IMR-90 (cell line): ENCODE measurements at regions not wholly inside any gene's neighbourhood (a gene's known extent, or its start where the extent isn't known, plus 50 kb on each side); places are given as distances from the start of the nearest gene placed in this dataset.

Experiments used
- ATAC-seq: fragments of 200-7000 bp; cut with Tn5 transposase; 2 replicates; pipeline ENCODE4 v1.9.1; 2020; ENCODE audit warnings: low read depth, mild to moderate bottlenecking, moderate library complexity
- BruUV-seq: library from RNA; stranded (reverse); fragments of 400-500 nt; replicated peaks from 2 replicates; lab custom pipeline; 2021; lab: Mats Ljungman, UMichigan
- CTCF ChIA-PET: fragments of 300-600 bp; formaldehyde crosslinking; extraction: SDS; loops from one replicate; lab custom pipeline; 2021; ENCODE audit warnings: antibody characterized with exemption; lab: Yijun Ruan, JAX
- POLR2A ChIA-PET: fragments of 300-600 bp; sonication (Branson Sonifier 250); formaldehyde crosslinking; loops from one replicate; lab custom pipeline; 2022; ENCODE audit warnings: antibody characterized with exemption; ENCODE audit not compliant: unreplicated experiment; lab: Charles Lee
- DNase-seq: peaks from one replicate; pipeline ENCODE4 v3.0.0; 2013
- H2AFZ ChIP-seq: replicated peaks from 2 replicates; pipeline ENCODE3; 2013; ENCODE audit warnings: low read length, mild to moderate bottlenecking; ENCODE audit not compliant: poor library complexity
- H2AK5ac ChIP-seq: 2 replicates; pipeline ENCODE4 v1.6.1; 2013; ENCODE audit warnings: low read depth, low read length, inconsistent platforms
- H2AK9ac ChIP-seq: replicated peaks from 2 replicates; pipeline ENCODE3; 2013; ENCODE audit warnings: mild to moderate bottlenecking, low read depth, low read length, moderate library complexity; ENCODE audit not compliant: poor library complexity
- H2BK120ac ChIP-seq: 2 replicates; pipeline ENCODE4 v1.6.1; 2013; ENCODE audit warnings: low read depth, low read length, inconsistent platforms
- H2BK15ac ChIP-seq: 3 replicates; pipeline ENCODE4 v1.6.1; 2013; ENCODE audit warnings: low read depth, low read length, inconsistent platforms
- H2BK20ac ChIP-seq: 2 replicates; pipeline ENCODE4 v1.6.1; 2013; ENCODE audit warnings: low read depth, mild to moderate bottlenecking, inconsistent platforms, low read length, moderate library complexity
- H2BK5ac ChIP-seq: 2 replicates; pipeline ENCODE4 v1.6.1; 2013; ENCODE audit warnings: mild to moderate bottlenecking, low read depth, low read length, inconsistent platforms; ENCODE audit not compliant: poor library complexity, severe bottlenecking
- H3K14ac ChIP-seq: replicated peaks from 2 replicates; pipeline ENCODE4 v1.6.1; 2013; ENCODE audit warnings: low read depth, low read length, inconsistent platforms
- H3K18ac ChIP-seq: 2 replicates; pipeline ENCODE4 v1.6.1; 2013; ENCODE audit warnings: low read depth, low read length, control low read depth
- H3K23ac ChIP-seq: 2 replicates; pipeline ENCODE4 v1.6.1; 2013; ENCODE audit warnings: low read depth, low read length, inconsistent platforms
- H3K27ac ChIP-seq: 2 replicates; pipeline ENCODE4 v1.5.1; 2013; ENCODE audit warnings: mild to moderate bottlenecking, control low read depth, low read length; ENCODE audit not compliant: insufficient read depth
- H3K27me3 ChIP-seq: 2 replicates; pipeline ENCODE4 v1.6.1; 2013; ENCODE audit warnings: low read length; ENCODE audit not compliant: control insufficient read depth, insufficient read depth
- H3K36me3 ChIP-seq: 2 replicates; pipeline ENCODE4 v1.6.1; 2013; ENCODE audit warnings: low read length, mixed read lengths; ENCODE audit not compliant: control insufficient read depth, insufficient read depth
- H3K4ac ChIP-seq: 2 replicates; pipeline ENCODE4 v1.6.1; 2013; ENCODE audit warnings: low read depth, low read length, inconsistent platforms
- H3K4me1 ChIP-seq: 2 replicates; pipeline ENCODE4 v1.6.1; 2013; ENCODE audit warnings: low read length, mixed read lengths; ENCODE audit not compliant: control insufficient read depth, insufficient read depth
- H3K4me2 ChIP-seq: 2 replicates; pipeline ENCODE4 v1.6.1; 2013; ENCODE audit warnings: low read depth, mild to moderate bottlenecking, control low read depth, low read length, moderate library complexity
- H3K4me3 ChIP-seq: 2 replicates; pipeline ENCODE4 v1.5.1; 2013; ENCODE audit warnings: low read depth, mild to moderate bottlenecking, control low read depth, low read length, moderate library complexity; ENCODE audit not compliant: insufficient read depth
- H3K56ac ChIP-seq: 2 replicates; pipeline ENCODE4 v1.6.1; 2013; ENCODE audit warnings: low read length, inconsistent platforms; ENCODE audit not compliant: insufficient read depth; ENCODE audit errors: extremely low read depth
- H3K79me1 ChIP-seq, 2 experiments: 2 replicates each; pipeline ENCODE4 v1.6.1; 2013; ENCODE audit warnings: low read length in 2 of 2, inconsistent platforms in 1 of 2, low read depth in 1 of 2
- H3K9ac ChIP-seq: 2 replicates; pipeline ENCODE4 v1.6.1; 2013; ENCODE audit warnings: low read depth, low read length, control low read depth
- H3K9me1 ChIP-seq: 2 replicates; pipeline ENCODE4 v1.6.1; 2013; ENCODE audit warnings: low read length, inconsistent platforms; ENCODE audit not compliant: insufficient read depth
- H3K9me3 ChIP-seq: 2 replicates; pipeline ENCODE4 v1.6.1; 2013; ENCODE audit warnings: low read length; ENCODE audit not compliant: control insufficient read depth, insufficient read depth
- H4K20me1 ChIP-seq: 2 replicates; pipeline ENCODE4 v1.6.1; 2013; ENCODE audit warnings: low read length, inconsistent platforms; ENCODE audit not compliant: insufficient read depth
- H4K5ac ChIP-seq: 2 replicates; pipeline ENCODE4 v1.6.1; 2013; ENCODE audit warnings: mild to moderate bottlenecking, low read depth, low read length, control low read depth
- H4K8ac ChIP-seq, 2 experiments: 2 replicates each; pipeline ENCODE4 v1.6.1; 2013; ENCODE audit warnings: low read depth in 2 of 2, low read length in 2 of 2, control low read depth in 1 of 2, inconsistent platforms in 1 of 2
- H4K91ac ChIP-seq: 2 replicates; pipeline ENCODE4 v1.6.1; 2013; ENCODE audit warnings: low read depth, low read length, inconsistent platforms; ENCODE audit not compliant: insufficient read depth
- CEBPB ChIP-seq: IDR thresholded peaks from 2 replicates; pipeline ENCODE4 v1.6.1; 2012; ENCODE audit warnings: low read depth, low read length, improper control_type of control experiment
- CHD1 ChIP-seq: IDR thresholded peaks from 2 replicates; pipeline ENCODE4 v1.6.1; 2012; ENCODE audit warnings: low read depth, low read length, improper control_type of control experiment
- FOS ChIP-seq: fragments of 150-350 bp; IDR thresholded peaks from 2 replicates; pipeline ENCODE4 v1.6.1; 2016; ENCODE audit warnings: low read depth, low read length
- MXI1 ChIP-seq: IDR thresholded peaks from 2 replicates; pipeline ENCODE4 v1.6.1; 2012; ENCODE audit warnings: low read depth, mild to moderate bottlenecking, low read length, moderate library complexity, borderline replicate concordance
- RAD21 ChIP-seq: IDR thresholded peaks from 2 replicates; pipeline ENCODE4 v1.6.1; 2012; ENCODE audit warnings: low read length, improper control_type of control experiment
- RCOR1 ChIP-seq: IDR thresholded peaks from 2 replicates; pipeline ENCODE4 v1.6.1; 2012; ENCODE audit warnings: mild to moderate bottlenecking, low read length, improper control_type of control experiment; ENCODE audit not compliant: insufficient replicate concordance
- WGBS, 2 experiments: methylation state at CpG; one replicate each; pipeline versions ENCODE4 v1.1.5 to v1.1.7; 2013; ENCODE audit warnings: missing lambda C conversion rate in 2 of 2; ENCODE audit not compliant: insufficient read length in 1 of 2; ENCODE audit errors: extremely low coverage in 2 of 2; 5-methylcytosine and 5-hydroxymethylcytosine counted together
- dilution Hi-C: fragments of 300-500 bp; cut with HindIII; formaldehyde crosslinking; loops from one replicate; pipeline ENCODE4 v1.14.3; 2018; ENCODE audit warnings: low sequenced_read_pairs; ENCODE audit not compliant: unreplicated experiment
- in situ Hi-C: fragments of 300-500 bp; cut with MboI; formaldehyde crosslinking; loops from 3 replicates; pipeline ENCODE4 v1.14.3; 2019; ENCODE audit warnings: low sequenced_read_pairs, inconsistent platforms, mixed read lengths
- intact Hi-C: fragments of 100-400 bp; cut with micrococcal nuclease; formaldehyde crosslinking; loops from 2 replicates; pipeline ENCODE4 v1.10.0; 2022

DNA sequence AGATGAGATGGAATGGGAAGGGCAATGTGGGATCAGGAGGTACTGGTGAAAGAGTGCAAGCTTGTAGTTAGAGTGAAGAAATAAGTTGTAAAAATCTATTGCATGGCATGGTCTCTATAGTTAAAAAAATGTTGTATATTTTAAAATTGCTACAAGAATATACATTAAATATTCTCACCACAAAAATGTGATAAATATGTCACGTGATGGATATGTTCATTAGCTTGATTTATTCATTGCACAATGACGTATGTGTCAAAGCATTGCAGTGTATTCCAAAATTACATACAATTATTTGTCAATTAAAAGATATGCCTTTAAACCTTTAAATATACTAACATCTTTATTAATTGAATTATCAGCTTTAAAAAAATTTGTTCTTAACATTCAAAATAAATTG is 1607.1 kb downstream of the REEP3 start:
- no CpG with 5 or more reads among the region's 2 CpGs for WGBS, 2 experiments
- H2AFZ ChIP-seq = no peak overlapping the region
- DNase-seq = no peak
- no peaks in the 10 kb centered on the region for H3K79me1 ChIP-seq
- no peak overlapping the region for H2AK9ac ChIP-seq
- BruUV-seq = no TSS peak
- no peak overlapping the region for H2BK15ac ChIP-seq
- dilution Hi-C loops (no loop called here), in situ Hi-C loops (no loop called here), intact Hi-C loops (no loop called here)
- H3K18ac ChIP-seq = no peak overlapping the region
- H3K36me3 ChIP-seq = no peaks in the 10 kb centered on the region
- no peaks in the 10 kb centered on the region for H3K4me1 ChIP-seq
- H3K9ac ChIP-seq = no peak overlapping the region
- POLR2A ChIA-PET = no interaction called here
- H3K9me3 ChIP-seq = peaks cover 2% of the 10 kb centered on the region; the same call in 1 of the 2 replicates
- no peaks in the 10 kb centered on the region for H3K27me3 ChIP-seq
- no peak overlapping the region for H3K4me2 ChIP-seq
- no peaks in the 10 kb centered on the region for H4K20me1 ChIP-seq
- no peak overlapping the region for H3K4ac ChIP-seq
- no peak overlapping the region for H3K27ac ChIP-seq
- ATAC-seq = no peak
- H4K91ac ChIP-seq = no peak overlapping the region
- H2BK5ac ChIP-seq = no peak overlapping the region
- H4K8ac ChIP-seq = no peak overlapping the region
- H3K9me1 ChIP-seq = no peaks in the 10 kb centered on the region
- CTCF ChIA-PET = no interaction called here
- no peak overlapping the region for H3K4me3 ChIP-seq
- no peak for TF ChIP-seq RAD21
- TF ChIP-seq FOS = no peak
- no peak for TF ChIP-seq CEBPB
- TF ChIP-seq MXI1 = no peak
- TF ChIP-seq RCOR1 = no peak
- TF ChIP-seq CHD1 = no peak
- H4K5ac ChIP-seq = no peak overlapping the region
- no peak overlapping the region for H3K14ac ChIP-seq
- no peak overlapping the region for H2BK20ac ChIP-seq
- no peak overlapping the region for H3K23ac ChIP-seq
- H2BK120ac ChIP-seq = no peak overlapping the region
- H3K56ac ChIP-seq = no peak overlapping the region
- H2AK5ac ChIP-seq = no peak overlapping the region
